ENCODE measurements at regions not wholly inside any gene's neighbourhood (a gene's known extent, or its start where the extent isn't known, plus 50 kb on each side); places are given as distances from the start of the nearest gene placed in this dataset.

DNA sequence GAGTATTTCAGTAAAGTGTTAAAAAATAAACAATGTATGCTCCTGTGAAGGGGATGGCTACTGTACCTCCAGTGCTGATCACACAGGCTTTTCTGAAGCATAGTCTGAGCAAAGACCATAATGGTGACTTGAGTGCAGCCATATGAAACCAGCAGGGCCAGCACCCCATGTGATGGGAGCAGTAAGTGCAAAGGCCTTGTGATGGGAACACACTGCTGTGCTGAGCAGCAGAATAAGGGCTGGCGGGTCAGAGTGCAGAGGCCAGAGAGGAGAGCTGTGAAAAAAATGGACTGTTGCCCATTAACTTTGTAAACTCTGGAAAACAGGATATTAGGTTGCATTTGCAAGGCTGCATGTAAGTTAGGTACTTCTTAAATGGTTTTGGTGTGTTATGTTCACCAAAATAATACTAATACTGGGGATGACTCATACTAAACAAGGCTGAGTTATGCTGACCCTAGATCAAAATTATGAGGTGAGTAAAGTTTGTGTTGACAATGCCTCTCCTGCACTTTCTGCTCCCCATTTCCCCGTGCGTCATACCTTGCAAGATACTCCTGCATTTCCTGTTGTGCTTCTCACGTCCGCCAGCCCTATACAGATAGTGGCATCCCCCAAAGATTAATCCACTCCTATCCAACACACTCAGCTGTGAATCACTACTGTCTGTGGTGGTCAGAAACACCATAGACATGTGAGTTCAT, 67.0 kb upstream of the FAM9A start:
- H3K4me3 Mint-ChIP-seq (ENCODE audit: unreplicated experiment) = no peak overlapping the region
- H3K4me1 Mint-ChIP-seq (ENCODE audit: unreplicated experiment) = no peaks in the 10 kb centered on the region
- peaks cover 4% of the 10 kb centered on the region for H3K27me3 Mint-ChIP-seq (ENCODE audit: unreplicated experiment)
- no peak for TF ChIP-seq CTCF (IDR thresholded peaks at IDR 0.05)
- no peak overlapping the region for H3K27ac Mint-ChIP-seq (ENCODE audit: unreplicated experiment)
- no peak for DNase-seq (ENCODE audit: extremely low spot score, unreplicated experiment)
- no peaks in the 10 kb centered on the region for H3K36me3 Mint-ChIP-seq (ENCODE audit: unreplicated experiment)
- peaks cover 3% of the 10 kb centered on the region for H3K9me3 Mint-ChIP-seq (ENCODE audit: unreplicated experiment)

- H3K36me3 Mint-ChIP-seq (ENCODE audit: unreplicated experiment) = no peaks in the 10 kb centered on the region
- H3K27ac Mint-ChIP-seq (ENCODE audit: unreplicated experiment) = no peak overlapping the region
- H3K9me3 Mint-ChIP-seq (ENCODE audit: unreplicated experiment) = no peaks in the 10 kb centered on the region
- no peak for TF ChIP-seq CTCF (IDR thresholded peaks at IDR 0.05)
- DNase-seq (ENCODE audit: extremely low spot score, unreplicated experiment) = no peak
- H3K4me1 Mint-ChIP-seq (ENCODE audit: unreplicated experiment) = no peaks in the 10 kb centered on the region
- H3K27me3 Mint-ChIP-seq (ENCODE audit: unreplicated experiment) = peaks cover 4% of the 10 kb centered on the region
- no peak overlapping the region for H3K4me3 Mint-ChIP-seq (ENCODE audit: unreplicated experiment)
Observed at GRCh38 chrX:8867406-8867805, 66.2 kb upstream of the FAM9A start.

DNA sequence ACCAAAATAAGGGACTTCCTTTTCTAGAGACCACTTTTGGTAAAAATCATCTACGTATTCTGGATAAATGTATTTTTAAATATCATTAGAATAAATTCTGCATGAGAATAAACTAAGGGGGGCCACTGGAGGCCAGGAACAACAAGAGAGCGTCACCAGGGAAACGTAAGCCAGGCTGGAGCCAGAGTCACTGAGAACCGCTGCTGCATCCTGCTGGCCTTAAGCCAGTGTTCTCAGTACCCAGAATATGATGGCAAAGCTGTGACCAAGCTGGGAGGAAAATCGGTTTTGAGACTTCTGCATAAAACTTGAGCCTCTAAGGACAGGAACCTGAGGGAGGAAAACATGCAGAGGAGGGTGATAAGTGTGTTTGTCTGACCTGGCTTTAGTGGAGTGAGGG, 63.0 kb upstream of the FAM9A start:
- H3K27ac Mint-ChIP-seq (ENCODE audit: unreplicated experiment) = no peak overlapping the region
- H3K9me3 Mint-ChIP-seq (ENCODE audit: unreplicated experiment) = no peaks in the 10 kb centered on the region
- no peaks in the 10 kb centered on the region for H3K4me1 Mint-ChIP-seq (ENCODE audit: unreplicated experiment)
- TF ChIP-seq CTCF (IDR thresholded peaks at IDR 0.05) = no peak
- no peaks in the 10 kb centered on the region for H3K36me3 Mint-ChIP-seq (ENCODE audit: unreplicated experiment)
- H3K27me3 Mint-ChIP-seq (ENCODE audit: unreplicated experiment) = peaks cover 11% of the 10 kb centered on the region
- no peak for DNase-seq (ENCODE audit: extremely low spot score, unreplicated experiment)
- no peak overlapping the region for H3K4me3 Mint-ChIP-seq (ENCODE audit: unreplicated experiment)

GRCh38 chrX:8861908-8862307, 60.7 kb upstream of the FAM9A start:
- no peak overlapping the region for H3K4me3 Mint-ChIP-seq (ENCODE audit: unreplicated experiment)
- peaks cover 11% of the 10 kb centered on the region for H3K27me3 Mint-ChIP-seq (ENCODE audit: unreplicated experiment)
- no peak overlapping the region for H3K27ac Mint-ChIP-seq (ENCODE audit: unreplicated experiment)
- H3K36me3 Mint-ChIP-seq (ENCODE audit: unreplicated experiment) = no peaks in the 10 kb centered on the region
- no peaks in the 10 kb centered on the region for H3K4me1 Mint-ChIP-seq (ENCODE audit: unreplicated experiment)
- DNase-seq (ENCODE audit: extremely low spot score, unreplicated experiment) = no peak
- no peak for TF ChIP-seq CTCF (IDR thresholded peaks at IDR 0.05)
- no peaks in the 10 kb centered on the region for H3K9me3 Mint-ChIP-seq (ENCODE audit: unreplicated experiment)

DNA sequence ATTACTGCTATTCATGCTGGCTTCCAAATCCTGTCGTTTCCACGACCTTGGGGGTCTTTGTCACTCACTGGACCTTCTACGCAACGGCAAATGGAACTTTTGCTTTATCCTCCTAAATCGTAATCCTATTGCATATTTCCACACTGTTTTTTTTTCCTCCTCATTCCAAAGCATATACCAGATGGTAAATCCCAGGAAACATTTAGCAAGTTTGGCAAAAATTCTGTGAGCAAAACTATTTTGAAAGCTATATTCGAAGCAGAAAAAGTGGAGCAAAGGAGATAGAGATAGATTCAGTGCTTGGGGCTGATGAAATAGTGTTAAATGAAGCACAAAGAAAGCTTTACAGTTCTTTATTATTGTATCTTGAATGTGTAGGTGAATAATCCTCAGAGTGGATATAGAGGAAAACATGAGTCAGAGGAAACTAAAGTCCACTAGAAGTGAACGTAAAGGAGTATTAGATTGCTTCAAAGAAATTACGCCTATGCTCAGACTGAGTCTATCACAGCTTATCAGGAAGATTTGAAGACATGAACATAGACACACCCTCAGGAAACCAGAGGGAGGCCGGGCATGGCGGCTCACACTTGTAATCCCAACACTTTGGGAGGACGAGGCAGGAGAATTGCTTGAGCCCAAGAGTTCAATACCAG, 50.2 kb upstream of the FAM9A start:
- TF ChIP-seq CTCF (IDR thresholded peaks at IDR 0.05) = no peak
- H3K4me3 Mint-ChIP-seq (ENCODE audit: unreplicated experiment) = no peak overlapping the region
- no peaks in the 10 kb centered on the region for H3K36me3 Mint-ChIP-seq (ENCODE audit: unreplicated experiment)
- peaks cover 4% of the 10 kb centered on the region for H3K9me3 Mint-ChIP-seq (ENCODE audit: unreplicated experiment)
- peaks cover 2% of the 10 kb centered on the region for H3K27me3 Mint-ChIP-seq (ENCODE audit: unreplicated experiment)
- no peak for DNase-seq (ENCODE audit: extremely low spot score, unreplicated experiment)
- H3K27ac Mint-ChIP-seq (ENCODE audit: unreplicated experiment) = no peak overlapping the region
- H3K4me1 Mint-ChIP-seq (ENCODE audit: unreplicated experiment) = peaks cover 2% of the 10 kb centered on the region

Data from osteocyte (in vitro differentiated cells).